ENCODE measurements at regions not wholly inside any gene's neighbourhood (a gene's known extent, or its start where the extent isn't known, plus 50 kb on each side); places are given as distances from the start of the nearest gene placed in this dataset.

DNA sequence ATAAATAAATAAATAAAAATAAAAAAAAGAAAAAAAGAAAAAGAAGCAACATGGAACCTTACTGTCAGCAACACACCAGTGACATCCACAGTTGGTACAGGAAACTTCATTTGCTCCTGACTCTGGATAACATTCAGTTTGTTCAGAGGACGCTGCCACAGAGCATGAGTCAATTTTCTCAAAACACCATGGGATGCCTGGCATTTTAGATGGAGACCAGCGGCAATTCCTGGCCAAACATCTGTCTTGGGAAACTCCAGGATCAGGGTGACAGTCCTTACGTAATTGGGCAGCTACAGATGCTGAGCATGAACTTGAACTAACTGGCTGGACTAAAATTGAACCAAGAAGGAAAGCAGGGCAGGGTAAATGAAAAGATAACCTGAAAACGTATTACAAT lies 166.2 kb upstream of the CPNE8 start:
- TF ChIP-seq CTCF (conservative IDR thresholded peaks at IDR 0.05; ENCODE audit: low read depth, low read length), result no peak
- no peak for TF ChIP-seq EZH2 (IDR thresholded peaks at IDR 0.05; ENCODE audit: borderline replicate concordance, low read depth, low read length, poor library complexity, severe bottlenecking)
